LNCAP (cell line): ENCODE measurements at regions not wholly inside any gene's neighbourhood (a gene's known extent, or its start where the extent isn't known, plus 50 kb on each side); places are given as distances from the start of the nearest gene placed in this dataset.

Experiments used
- CTCF ChIP-seq: fragments of 450-650 bp; IDR thresholded peaks from 2 replicates; pipeline ENCODE4 v1.5.1; 2017; ENCODE audit warnings: mild to moderate bottlenecking

- TF ChIP-seq CTCF, result no peak
Observed at GRCh38 chr2:104752504-104752903, 101.4 kb upstream of the POU3F3 start.

GRCh38 chr2:104755026-104755878 lies 98.7 kb upstream of the POU3F3 start:
- TF ChIP-seq CTCF, result no peak

- TF ChIP-seq CTCF, result no peak
Observed at GRCh38 chr2:104756118-104756517, 97.8 kb upstream of the POU3F3 start.

GRCh38 chr2:104757056-104757455 lies 96.9 kb upstream of the POU3F3 start:
- TF ChIP-seq CTCF, result no peak

GRCh38 chr2:104758199-104758620 lies 95.7 kb upstream of the POU3F3 start:
- TF ChIP-seq CTCF, result no peak

GRCh38 chr2:104762031-104762430 lies 91.9 kb upstream of the POU3F3 start:
- no peak for TF ChIP-seq CTCF

- TF ChIP-seq CTCF, result no peak
Observed at GRCh38 chr2:104766683-104767082, 87.2 kb upstream of the POU3F3 start.

- TF ChIP-seq CTCF, result no peak
Observed at GRCh38 chr2:104768694-104769093, 85.2 kb upstream of the POU3F3 start.
